GM19239 (cell line): ENCODE measurements at regions not wholly inside any gene's neighbourhood (a gene's known extent, or its start where the extent isn't known, plus 50 kb on each side); places are given as distances from the start of the nearest gene placed in this dataset.
"Not testable (repeated sequence)": the region's sequence is repeated elsewhere in the genome, so short reads cannot be mapped to it uniquely, and the experiment has no call there.

Experiments used
- DNase-seq: peaks from one replicate; pipeline ENCODE4 v3.0.0; 2011; ENCODE audit warnings: low spot score; ENCODE audit not compliant: insufficient read length
- FAIRE-seq: peaks from 2 replicates; lab custom pipeline; 2011; peaks lifted over from hg19 to GRCh38; lab: Jason Lieb, UNC

GRCh38 chr2:45125232-45125631, 116.0 kb upstream of the SIX2 start:
- FAIRE-seq (no peak), DNase-seq (no peak)

- FAIRE-seq (no peak), DNase-seq (no peak)
Observed at GRCh38 chr2:45124456-45124855, 115.2 kb upstream of the SIX2 start.

- no peak for FAIRE-seq
- DNase-seq: no peak
Observed at GRCh38 chr2:45123521-45124191, 114.4 kb upstream of the SIX2 start.

- DNase-seq (no peak), FAIRE-seq (no peak)
Observed at GRCh38 chr2:45123065-45123464, 113.8 kb upstream of the SIX2 start.

- DNase-seq: no peak
- FAIRE-seq: no peak
Observed at GRCh38 chr2:45121236-45121927, 112.1 kb upstream of the SIX2 start.

GRCh38 chr2:45120546-45120945, 111.3 kb upstream of the SIX2 start:
- FAIRE-seq (no peak), DNase-seq (no peak)

- FAIRE-seq (no peak), DNase-seq (no peak)
Observed at GRCh38 chr2:45119855-45120254, 110.6 kb upstream of the SIX2 start.

- DNase-seq: no peak
Observed at GRCh38 chr2:45119038-45119437, 109.8 kb upstream of the SIX2 start.

GRCh38 chr2:45117383-45117782, 108.1 kb upstream of the SIX2 start:
- FAIRE-seq: no peak
- no peak for DNase-seq

More at GRCh38 chr2:45119038-45119437, 109.8 kb upstream of the SIX2 start:
- no peak for FAIRE-seq

- no peak for FAIRE-seq
Observed at GRCh38 chr2:45115181-45115580, 105.9 kb upstream of the SIX2 start.

GRCh38 chr2:45114221-45114955, 105.1 kb upstream of the SIX2 start:
- FAIRE-seq: no peak
- DNase-seq: no peak

More at GRCh38 chr2:45115181-45115580, 105.9 kb upstream of the SIX2 start:
- no peak for DNase-seq

GRCh38 chr2:45112750-45113149, 103.5 kb upstream of the SIX2 start:
- no peak for FAIRE-seq
- DNase-seq: no peak

- DNase-seq (no peak), FAIRE-seq (no peak)
Observed at GRCh38 chr2:45105050-45105582, 95.9 kb upstream of the SIX2 start.

- no peak for DNase-seq
- no peak for FAIRE-seq
Observed at GRCh38 chr2:45104429-45104828, 95.2 kb upstream of the SIX2 start.

GRCh38 chr2:45103351-45104345, 94.4 kb upstream of the SIX2 start:
- no peak for FAIRE-seq
- no peak for DNase-seq

GRCh38 chr2:45102579-45103117, 93.4 kb upstream of the SIX2 start:
- FAIRE-seq: no peak
- DNase-seq: no peak

GRCh38 chr2:45102141-45102540, 92.9 kb upstream of the SIX2 start:
- DNase-seq (no peak), FAIRE-seq (no peak)

- FAIRE-seq (no peak), DNase-seq (no peak)
Observed at GRCh38 chr2:45096996-45097395, 87.7 kb upstream of the SIX2 start.

- not testable (repeated sequence) for FAIRE-seq, DNase-seq
Observed at GRCh38 chr2:45096038-45096437, 86.8 kb upstream of the SIX2 start.
